ENCODE measurements at regions not wholly inside any gene's neighbourhood (a gene's known extent, or its start where the extent isn't known, plus 50 kb on each side); places are given as distances from the start of the nearest gene placed in this dataset.

DNA sequence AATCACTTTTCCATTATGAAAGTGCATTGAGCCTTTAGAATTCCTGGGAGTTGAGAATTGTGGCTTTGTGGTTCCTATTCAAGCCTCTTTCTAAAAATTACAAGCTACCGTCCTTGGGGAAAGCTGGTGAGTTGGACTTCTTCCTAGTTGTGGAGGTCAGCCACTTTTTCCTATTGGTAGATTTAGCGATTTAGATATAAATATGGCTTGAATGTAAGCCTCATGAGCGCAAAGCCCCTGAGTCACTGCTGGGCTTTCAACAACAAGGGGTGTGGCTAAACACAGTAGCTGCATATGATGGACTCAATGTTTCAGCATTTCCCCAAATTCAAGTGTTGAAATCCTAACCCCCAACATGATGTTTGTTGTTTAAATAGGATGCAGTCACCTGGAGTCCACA is 150.0 kb upstream of the IGFBP3 start:
- TF ChIP-seq ZNF671 (CRISPR knock-in tag; IDR thresholded peaks at IDR 0.05) (no peak), OVOL2 (CRISPR knock-in tag; IDR thresholded peaks at IDR 0.05; ENCODE audit: borderline replicate concordance) (no peak), CBFB (CRISPR knock-in tag; IDR thresholded peaks at IDR 0.05; ENCODE audit: low read depth) (no peak), NFYB (CRISPR knock-in tag; conservative IDR thresholded peaks at IDR 0.05; ENCODE audit: low read depth) (no peak), EMX1 (CRISPR knock-in tag; IDR thresholded peaks at IDR 0.05) (no peak), ZNF138 (CRISPR knock-in tag; conservative IDR thresholded peaks at IDR 0.05) (no peak), NR1H2 (CRISPR knock-in tag; IDR thresholded peaks at IDR 0.05) (no peak), RELA (CRISPR knock-in tag; IDR thresholded peaks at IDR 0.05; ENCODE audit: borderline replicate concordance) (no peak), NFATC4 (CRISPR knock-in tag; IDR thresholded peaks at IDR 0.05) (no peak), HMGA2 (CRISPR knock-in tag; IDR thresholded peaks at IDR 0.05) (no peak), MXD4 (CRISPR knock-in tag; IDR thresholded peaks at IDR 0.05; ENCODE audit: borderline replicate concordance) (no peak), ATF1 (CRISPR knock-in tag; IDR thresholded peaks at IDR 0.05) (no peak), CREM (CRISPR knock-in tag; IDR thresholded peaks at IDR 0.05) (no peak), SMAD4 (CRISPR knock-in tag; IDR thresholded peaks at IDR 0.05) (no peak), JUN (CRISPR knock-in tag; IDR thresholded peaks at IDR 0.05) (no peak)
- TF ChIP-seq, protein P1, sequence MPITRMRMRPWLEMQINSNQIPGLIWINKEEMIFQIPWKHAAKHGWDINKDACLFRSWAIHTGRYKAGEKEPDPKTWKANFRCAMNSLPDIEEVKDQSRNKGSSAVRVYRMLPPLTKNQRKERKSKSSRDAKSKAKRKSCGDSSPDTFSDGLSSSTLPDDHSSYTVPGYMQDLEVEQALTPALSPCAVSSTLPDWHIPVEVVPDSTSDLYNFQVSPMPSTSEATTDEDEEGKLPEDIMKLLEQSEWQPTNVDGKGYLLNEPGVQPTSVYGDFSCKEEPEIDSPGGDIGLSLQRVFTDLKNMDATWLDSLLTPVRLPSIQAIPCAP (CRISPR knock-in tag; IDR thresholded peaks at IDR 0.05), result no peak
- TF ChIP-seq, protein P2, sequence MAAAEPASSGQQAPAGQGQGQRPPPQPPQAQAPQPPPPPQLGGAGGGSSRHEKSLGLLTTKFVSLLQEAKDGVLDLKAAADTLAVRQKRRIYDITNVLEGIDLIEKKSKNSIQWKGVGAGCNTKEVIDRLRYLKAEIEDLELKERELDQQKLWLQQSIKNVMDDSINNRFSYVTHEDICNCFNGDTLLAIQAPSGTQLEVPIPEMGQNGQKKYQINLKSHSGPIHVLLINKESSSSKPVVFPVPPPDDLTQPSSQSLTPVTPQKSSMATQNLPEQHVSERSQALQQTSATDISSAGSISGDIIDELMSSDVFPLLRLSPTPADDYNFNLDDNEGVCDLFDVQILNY (CRISPR knock-in tag; IDR thresholded peaks at IDR 0.05), result no peak
- TF ChIP-seq, protein P3, sequence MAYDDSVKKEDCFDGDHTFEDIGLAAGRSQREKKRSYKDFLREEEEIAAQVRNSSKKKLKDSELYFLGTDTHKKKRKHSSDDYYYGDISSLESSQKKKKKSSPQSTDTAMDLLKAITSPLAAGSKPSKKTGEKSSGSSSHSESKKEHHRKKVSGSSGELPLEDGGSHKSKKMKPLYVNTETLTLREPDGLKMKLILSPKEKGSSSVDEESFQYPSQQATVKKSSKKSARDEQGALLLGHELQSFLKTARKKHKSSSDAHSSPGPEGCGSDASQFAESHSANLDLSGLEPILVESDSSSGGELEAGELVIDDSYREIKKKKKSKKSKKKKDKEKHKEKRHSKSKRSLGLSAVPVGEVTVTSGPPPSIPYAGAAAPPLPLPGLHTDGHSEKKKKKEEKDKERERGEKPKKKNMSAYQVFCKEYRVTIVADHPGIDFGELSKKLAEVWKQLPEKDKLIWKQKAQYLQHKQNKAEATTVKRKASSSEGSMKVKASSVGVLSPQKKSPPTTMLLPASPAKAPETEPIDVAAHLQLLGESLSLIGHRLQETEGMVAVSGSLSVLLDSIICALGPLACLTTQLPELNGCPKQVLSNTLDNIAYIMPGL (CRISPR knock-in tag; IDR thresholded peaks at IDR 0.05), result no peak
- TF ChIP-seq, protein P4, sequence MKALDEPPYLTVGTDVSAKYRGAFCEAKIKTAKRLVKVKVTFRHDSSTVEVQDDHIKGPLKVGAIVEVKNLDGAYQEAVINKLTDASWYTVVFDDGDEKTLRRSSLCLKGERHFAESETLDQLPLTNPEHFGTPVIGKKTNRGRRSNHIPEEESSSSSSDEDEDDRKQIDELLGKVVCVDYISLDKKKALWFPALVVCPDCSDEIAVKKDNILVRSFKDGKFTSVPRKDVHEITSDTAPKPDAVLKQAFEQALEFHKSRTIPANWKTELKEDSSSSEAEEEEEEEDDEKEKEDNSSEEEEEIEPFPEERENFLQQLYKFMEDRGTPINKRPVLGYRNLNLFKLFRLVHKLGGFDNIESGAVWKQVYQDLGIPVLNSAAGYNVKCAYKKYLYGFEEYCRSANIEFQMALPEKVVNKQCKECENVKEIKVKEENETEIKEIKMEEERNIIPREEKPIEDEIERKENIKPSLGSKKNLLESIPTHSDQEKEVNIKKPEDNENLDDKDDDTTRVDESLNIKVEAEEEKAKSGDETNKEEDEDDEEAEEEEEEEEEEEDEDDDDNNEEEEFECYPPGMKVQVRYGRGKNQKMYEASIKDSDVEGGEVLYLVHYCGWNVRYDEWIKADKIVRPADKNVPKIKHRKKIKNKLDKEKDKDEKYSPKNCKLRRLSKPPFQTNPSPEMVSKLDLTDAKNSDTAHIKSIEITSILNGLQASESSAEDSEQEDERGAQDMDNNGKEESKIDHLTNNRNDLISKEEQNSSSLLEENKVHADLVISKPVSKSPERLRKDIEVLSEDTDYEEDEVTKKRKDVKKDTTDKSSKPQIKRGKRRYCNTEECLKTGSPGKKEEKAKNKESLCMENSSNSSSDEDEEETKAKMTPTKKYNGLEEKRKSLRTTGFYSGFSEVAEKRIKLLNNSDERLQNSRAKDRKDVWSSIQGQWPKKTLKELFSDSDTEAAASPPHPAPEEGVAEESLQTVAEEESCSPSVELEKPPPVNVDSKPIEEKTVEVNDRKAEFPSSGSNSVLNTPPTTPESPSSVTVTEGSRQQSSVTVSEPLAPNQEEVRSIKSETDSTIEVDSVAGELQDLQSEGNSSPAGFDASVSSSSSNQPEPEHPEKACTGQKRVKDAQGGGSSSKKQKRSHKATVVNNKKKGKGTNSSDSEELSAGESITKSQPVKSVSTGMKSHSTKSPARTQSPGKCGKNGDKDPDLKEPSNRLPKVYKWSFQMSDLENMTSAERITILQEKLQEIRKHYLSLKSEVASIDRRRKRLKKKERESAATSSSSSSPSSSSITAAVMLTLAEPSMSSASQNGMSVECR (CRISPR knock-in tag; IDR thresholded peaks at IDR 0.05; ENCODE audit: borderline replicate concordance), result no peak
- Mint-ChIP-seq H3K4me1 (0 out of 2 replicates have a peak, but pooled peaks cover 3% of the 10 kb centered on the region), H3K27ac (no peak overlapping the region), H3K27me3 (ENCODE audit: low read depth) (no peaks in the 10 kb centered on the region; the same call in 1 of the 2 replicates), H3K36me3 (no peaks in the 10 kb centered on the region), H3K9me3 (no peaks in the 10 kb centered on the region), H3K4me3 (no peak overlapping the region)
- ChIA-PET CTCF (interaction anchor here (0.7 kb wide), 1 partner anchor 149 kb away, joined by 3 read pairs; no protein-coding TSS in a partner anchor), POLR2A (interaction anchor here (0.6 kb wide), 1 partner anchor 1356 kb away, joined by 4 read pairs; no protein-coding TSS in a partner anchor)
- DNase-seq (ENCODE audit: low spot score) (no peak), ATAC-seq (no peak)

DNA sequence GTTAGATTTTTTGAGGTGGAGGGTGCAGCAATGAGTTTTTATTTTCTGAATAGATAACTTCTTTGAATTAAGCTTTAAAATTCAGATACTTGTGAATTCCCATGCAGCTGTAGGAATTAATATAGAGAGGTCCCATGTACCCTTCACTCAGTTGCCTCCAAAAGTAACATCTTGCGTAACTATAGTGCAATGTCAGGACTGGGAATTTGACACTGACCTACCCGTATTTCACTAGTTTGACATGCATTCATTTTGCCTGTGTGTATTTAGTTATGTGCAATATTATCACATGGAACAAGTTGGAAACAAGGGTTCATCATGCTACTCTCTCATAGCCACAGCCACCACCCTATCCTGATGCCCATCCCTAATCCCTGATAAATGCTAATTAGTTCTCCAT is 147.1 kb upstream of the IGFBP3 start:
- no peaks in the 10 kb centered on the region for H3K27me3 Mint-ChIP-seq (ENCODE audit: low read depth)
- ChIA-PET POLR2A (no interaction called here), CTCF (no interaction called here)
- H3K4me1 Mint-ChIP-seq, result no peaks in the 10 kb centered on the region
- ATAC-seq (no peak), DNase-seq (ENCODE audit: low spot score) (no peak)
- no peaks in the 10 kb centered on the region for H3K36me3 Mint-ChIP-seq
- H3K4me3 Mint-ChIP-seq, result no peak overlapping the region
- H3K9me3 Mint-ChIP-seq, result no peaks in the 10 kb centered on the region
- no peak overlapping the region for H3K27ac Mint-ChIP-seq
- TF ChIP-seq, protein P5, sequence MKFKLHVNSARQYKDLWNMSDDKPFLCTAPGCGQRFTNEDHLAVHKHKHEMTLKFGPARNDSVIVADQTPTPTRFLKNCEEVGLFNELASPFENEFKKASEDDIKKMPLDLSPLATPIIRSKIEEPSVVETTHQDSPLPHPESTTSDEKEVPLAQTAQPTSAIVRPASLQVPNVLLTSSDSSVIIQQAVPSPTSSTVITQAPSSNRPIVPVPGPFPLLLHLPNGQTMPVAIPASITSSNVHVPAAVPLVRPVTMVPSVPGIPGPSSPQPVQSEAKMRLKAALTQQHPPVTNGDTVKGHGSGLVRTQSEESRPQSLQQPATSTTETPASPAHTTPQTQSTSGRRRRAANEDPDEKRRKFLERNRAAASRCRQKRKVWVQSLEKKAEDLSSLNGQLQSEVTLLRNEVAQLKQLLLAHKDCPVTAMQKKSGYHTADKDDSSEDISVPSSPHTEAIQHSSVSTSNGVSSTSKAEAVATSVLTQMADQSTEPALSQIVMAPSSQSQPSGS (CRISPR knock-in tag; IDR thresholded peaks at IDR 0.05; ENCODE audit: borderline replicate concordance, low read depth), result no peak
- TF ChIP-seq FOXK1 (CRISPR knock-in tag; IDR thresholded peaks at IDR 0.05), result no peak
- TF ChIP-seq ZBTB21 (CRISPR knock-in tag; IDR thresholded peaks at IDR 0.05; ENCODE audit: borderline replicate concordance), result no peak
- TF ChIP-seq CREB1 (CRISPR knock-in tag; IDR thresholded peaks at IDR 0.05), result no peak
- TF ChIP-seq, protein P3 (CRISPR knock-in tag; IDR thresholded peaks at IDR 0.05), result no peak
- no peak for TF ChIP-seq SOX15 (CRISPR knock-in tag; IDR thresholded peaks at IDR 0.05)
- no peak for TF ChIP-seq ETV6 (CRISPR knock-in tag; IDR thresholded peaks at IDR 0.05)
